ENCODE measurements at regions not wholly inside any gene's neighbourhood (a gene's known extent, or its start where the extent isn't known, plus 50 kb on each side); places are given as distances from the start of the nearest gene placed in this dataset.

DNA sequence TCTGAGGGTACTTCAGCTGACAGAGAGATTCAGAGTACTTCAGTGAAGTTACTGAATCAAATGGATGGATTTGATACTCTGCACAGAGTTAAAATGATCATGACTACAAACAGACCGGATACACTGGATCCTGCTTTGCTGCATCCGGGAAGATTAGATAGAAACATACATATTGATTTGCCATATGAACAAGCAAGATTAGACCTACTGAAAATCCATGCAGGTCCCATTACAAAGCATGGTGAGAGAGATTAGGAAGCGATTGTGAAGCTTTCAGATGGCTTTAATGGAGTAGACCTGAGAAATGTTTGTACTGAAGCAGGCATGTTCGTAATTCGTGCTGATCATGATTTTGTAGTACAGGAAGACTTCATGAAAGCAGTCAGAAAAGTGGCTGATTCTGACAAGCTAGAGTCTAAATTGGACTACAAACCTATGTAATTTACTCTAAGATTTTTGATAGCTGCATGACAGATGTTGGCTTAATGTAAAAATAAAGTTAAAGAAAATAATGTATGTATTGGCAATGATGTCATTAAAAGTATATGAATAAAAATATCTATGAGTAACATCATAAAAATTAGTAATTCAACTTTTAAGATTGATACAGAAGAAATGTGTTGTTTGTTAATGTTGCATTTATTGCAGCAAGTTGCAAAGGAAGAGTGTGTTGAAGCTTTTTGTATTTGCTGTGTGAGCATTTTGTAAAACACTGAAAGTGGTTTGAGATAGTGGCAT lies 136.1 kb upstream of the RAP1B start:
- TF ChIP-seq, protein P1, sequence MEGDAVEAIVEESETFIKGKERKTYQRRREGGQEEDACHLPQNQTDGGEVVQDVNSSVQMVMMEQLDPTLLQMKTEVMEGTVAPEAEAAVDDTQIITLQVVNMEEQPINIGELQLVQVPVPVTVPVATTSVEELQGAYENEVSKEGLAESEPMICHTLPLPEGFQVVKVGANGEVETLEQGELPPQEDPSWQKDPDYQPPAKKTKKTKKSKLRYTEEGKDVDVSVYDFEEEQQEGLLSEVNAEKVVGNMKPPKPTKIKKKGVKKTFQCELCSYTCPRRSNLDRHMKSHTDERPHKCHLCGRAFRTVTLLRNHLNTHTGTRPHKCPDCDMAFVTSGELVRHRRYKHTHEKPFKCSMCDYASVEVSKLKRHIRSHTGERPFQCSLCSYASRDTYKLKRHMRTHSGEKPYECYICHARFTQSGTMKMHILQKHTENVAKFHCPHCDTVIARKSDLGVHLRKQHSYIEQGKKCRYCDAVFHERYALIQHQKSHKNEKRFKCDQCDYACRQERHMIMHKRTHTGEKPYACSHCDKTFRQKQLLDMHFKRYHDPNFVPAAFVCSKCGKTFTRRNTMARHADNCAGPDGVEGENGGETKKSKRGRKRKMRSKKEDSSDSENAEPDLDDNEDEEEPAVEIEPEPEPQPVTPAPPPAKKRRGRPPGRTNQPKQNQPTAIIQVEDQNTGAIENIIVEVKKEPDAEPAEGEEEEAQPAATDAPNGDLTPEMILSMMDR (IDR thresholded peaks at IDR 0.05 in 8 of 11, conservative IDR thresholded peaks at IDR 0.05 in 3 of 11), result no peak
- TF ChIP-seq POLR2AphosphoS5 (IDR thresholded peaks at IDR 0.05) (no peak), POLR2A (IDR thresholded peaks at IDR 0.05) (no peak)
